K562 (cell line): ENCODE measurements at regions not wholly inside any gene's neighbourhood (a gene's known extent, or its start where the extent isn't known, plus 50 kb on each side); places are given as distances from the start of the nearest gene placed in this dataset.

Experiments
- ATAC-seq: fragments of 200-7000 bp; cut with Tn5 transposase; 3 replicates; pipeline ENCODE4 v1.9.1; 2020; ENCODE audit warnings: moderate library complexity
- BruUV-seq: library from RNA; stranded (reverse); fragments of 400-500 nt; replicated peaks from 2 replicates; lab custom pipeline; 2021; lab: Mats Ljungman, UMichigan
- CTCF ChIA-PET: fragments of 300-600 bp; formaldehyde crosslinking; extraction: SDS; loops from one replicate; lab custom pipeline; 2021; ENCODE audit warnings: low intra/inter-chr PET ratio; lab: Yijun Ruan, JAX
- POLR2A ChIA-PET: fragments of 300-600, 350-650 bp; sonication (Branson Sonifier 250); formaldehyde crosslinking; extraction: SDS; loops from one replicate; lab custom pipeline; 2021; ENCODE audit warnings: antibody characterized with exemption, inconsistent platforms; lab: Yijun Ruan, JAX
- DNase-seq, 4 experiments: peaks; one replicate each; pipeline versions ENCODE4 v3.0.0 to v3.0.0-alpha.2; 2011 to 2018; ENCODE audit warnings: low spot score in 3 of 4, mixed read lengths in 3 of 4; ENCODE audit errors: extremely low read depth in 1 of 4
- FAIRE-seq: peaks from 2 replicates; lab custom pipeline; 2011; peaks lifted over from hg19 to GRCh38; lab: Jason Lieb, UNC
- H2AFZ ChIP-seq: 2 replicates; pipeline ENCODE4 v1.6.0; 2011; ENCODE audit warnings: low read depth, low read length, control low read depth, inconsistent platforms
- H3K27ac ChIP-seq: fragments of 200-600 bp; 3 replicates; pipeline ENCODE4 v1.8.0; 2011; ENCODE audit warnings: low read depth, mild to moderate bottlenecking, control low read depth, inconsistent platforms, low read length, moderate library complexity, mixed read lengths; ENCODE audit errors: extremely low read depth
- H3K27me3 ChIP-seq, 2 experiments: fragments of 300-600 bp in 1 of 2; 2 replicates in 1 of 2; 3 replicates in 1 of 2; pipeline versions ENCODE4 v1.6.0 to v1.8.0; 2011; ENCODE audit warnings: inconsistent platforms in 2 of 2, low read length in 2 of 2, mild to moderate bottlenecking in 1 of 2, mixed read lengths in 1 of 2, moderate library complexity in 1 of 2; ENCODE audit not compliant: control insufficient read depth in 2 of 2, insufficient read depth in 2 of 2
- H3K36me3 ChIP-seq: fragments of 300-600 bp; 3 replicates; pipeline ENCODE4 v1.8.0; 2011; ENCODE audit warnings: mild to moderate bottlenecking, low read length, inconsistent platforms; ENCODE audit not compliant: control insufficient read depth, insufficient read depth
- H3K4me1 ChIP-seq, 2 experiments: fragments of 200-600 bp in 1 of 2; replicated peaks in 1 of 2; 2 replicates in 1 of 2; 3 replicates in 1 of 2; pipeline versions ENCODE4 v1.5.1 to v1.8.0; 2011; ENCODE audit warnings: inconsistent platforms in 2 of 2, low read length in 2 of 2, mild to moderate bottlenecking in 1 of 2, mixed read lengths in 1 of 2, moderate library complexity in 1 of 2; ENCODE audit not compliant: control insufficient read depth in 2 of 2, insufficient read depth in 2 of 2
- H3K4me2 ChIP-seq: 2 replicates; pipeline ENCODE4 v1.6.1; 2011; ENCODE audit warnings: low read length, control low read depth, inconsistent platforms, mixed read lengths; ENCODE audit not compliant: insufficient read depth
- H3K4me3 ChIP-seq: fragments of 200-600 bp; sonication (generic), shearing (Covaris generic); 2 replicates; pipeline ENCODE4 v1.5.1; 2016; ENCODE audit warnings: control low read depth, inconsistent platforms
- H3K79me2 ChIP-seq: fragments of 200-600 bp; 3 replicates; pipeline ENCODE4 v1.8.0; 2011; ENCODE audit warnings: low read length, inconsistent platforms; ENCODE audit not compliant: control insufficient read depth, insufficient read depth
- H3K9ac ChIP-seq, 2 experiments: 2 replicates each; pipeline versions ENCODE4 v1.6.0 to v1.6.1; 2011; ENCODE audit warnings: low read depth in 2 of 2, low read length in 2 of 2, control low read depth in 1 of 2, inconsistent platforms in 1 of 2, mild to moderate bottlenecking in 1 of 2, mixed read lengths in 1 of 2; ENCODE audit not compliant: insufficient read depth in 1 of 2
- H3K9me1 ChIP-seq: one replicate; pipeline ENCODE4 v1.6.0; 2011; ENCODE audit warnings: inconsistent platforms, mild to moderate bottlenecking, low read length, moderate library complexity; ENCODE audit not compliant: control insufficient read depth, insufficient read depth
- H3K9me3 ChIP-seq: replicated peaks from 2 replicates; pipeline ENCODE4 v1.5.1; 2011; ENCODE audit warnings: low read depth, low read length, inconsistent platforms; ENCODE audit not compliant: control insufficient read depth, insufficient read depth
- H4K20me1 ChIP-seq: replicated peaks from 2 replicates; pipeline ENCODE4 v1.6.1; 2011; ENCODE audit warnings: low read length, inconsistent platforms, mixed read lengths; ENCODE audit not compliant: control insufficient read depth, insufficient read depth
- CREB5 ChIP-seq: fragments of 250-450 bp; sonication (Bioruptor Pico); IDR thresholded peaks from 2 replicates; pipeline ENCODE4 v1.5.0; 2020; ENCODE audit warnings: mild to moderate bottlenecking
- EP300 ChIP-seq: IDR thresholded peaks from 2 replicates; pipeline ENCODE4 v1.6.1; 2012; ENCODE audit warnings: low read length, improper control_type of control experiment
- ETV1 ChIP-seq: fragments of 450-650 bp; conservative IDR thresholded peaks from 2 replicates; pipeline ENCODE4 v1.6.1; 2016; ENCODE audit warnings: missing genetic modification characterization, control low read depth, low read depth, missing compliant biosample characterization
- MNT ChIP-seq, 2 experiments: fragments of 450-650 bp; conservative IDR thresholded peaks; 2 replicates each; pipeline ENCODE4 v1.6.1; 2017; ENCODE audit warnings: mild to moderate bottlenecking in 2 of 2, moderate library complexity in 2 of 2
- NCOA2 ChIP-seq, 2 experiments: fragments of 450-650 bp; IDR thresholded peaks; 2 replicates each; pipeline ENCODE4 v1.6.1; 2018; ENCODE audit warnings: mild to moderate bottlenecking in 2 of 2, moderate library complexity in 1 of 2; ENCODE audit not compliant: partially characterized antibody in 2 of 2
- RERE ChIP-seq: sonication (generic); formaldehyde crosslinking; IDR thresholded peaks from 2 replicates; pipeline ENCODE4 v1.8.0; 2023; ENCODE audit warnings: missing genetic modification reagents, mild to moderate bottlenecking, borderline replicate concordance
- TBL1XR1 ChIP-seq, 2 experiments: IDR thresholded peaks; 2 replicates each; pipeline ENCODE4 v1.6.1; 2012; ENCODE audit warnings: improper control_type of control experiment in 2 of 2, low read length in 2 of 2, mild to moderate bottlenecking in 1 of 2
- USF1 ChIP-seq: sonication (generic); formaldehyde crosslinking; IDR thresholded peaks from 2 replicates; pipeline ENCODE4 v1.9.0; 2022; ENCODE audit warnings: mild to moderate bottlenecking, missing genetic modification reagents
- ZBED1 ChIP-seq: IDR thresholded peaks from 2 replicates; pipeline ENCODE4 v1.6.1; 2014
- WGBS: fragments of 100-300 bp; shearing (Covaris generic); methylation state at CpG from one replicate; pipeline ENCODE4 v1.1.6; 2016; ENCODE audit warnings: low coverage, mixed read lengths; ENCODE audit not compliant: insufficient coverage; ENCODE audit errors: missing lambda C conversion rate; 5-methylcytosine and 5-hydroxymethylcytosine counted together
- in situ Hi-C: fragments of 300-500 bp; cut with MboI; formaldehyde crosslinking; loops from 4 replicates; pipeline ENCODE4 v1.15.0; 2018; ENCODE audit warnings: inconsistent platforms, mixed read lengths
- intact Hi-C: fragments of 100-400 bp; cut with micrococcal nuclease; formaldehyde crosslinking; loops from 2 replicates; pipeline ENCODE4 v1.14.2; 2022

GRCh38 chr5:36373527-36374086 is 71.9 kb upstream of the RANBP3L start (continued):
- TF ChIP-seq MNT (conservative IDR thresholded peaks at IDR 0.05) = peak in 1 of 2 experiments; percentile 43; a peak in 1 of 4 replicates
- peak; percentile 68; the same call in 1 of the 2 replicates for TF ChIP-seq ETV1 (tag)

GRCh38 chr5:36374266-36374862 is 72.7 kb upstream of the RANBP3L start:
- H3K4me3 ChIP-seq = no peak overlapping the region
- ATAC-seq (no peak), FAIRE-seq (no peak), DNase-seq (no peak)
- no peaks in the 10 kb centered on the region for H3K9me3 ChIP-seq
- H3K9ac ChIP-seq = no peak overlapping the region
- peaks cover 3 to 6% of the 10 kb centered on the region in 2 experiments; a peak in 2 of 5 replicates for H3K27me3 ChIP-seq
- H3K36me3 ChIP-seq = no peaks in the 10 kb centered on the region
- CTCF ChIA-PET = no interaction called here
- H3K4me2 ChIP-seq = no peak overlapping the region
- no peaks in the 10 kb centered on the region for H4K20me1 ChIP-seq
- intact Hi-C loops = no loop called here
- POLR2A ChIA-PET = interaction anchor here (0.7 kb wide), 1 partner anchor 10 kb away, joined by 3 read pairs; no protein-coding TSS in a partner anchor
- WGBS = 18% methylated on average over 3 of the region's 3 CpGs
- no peaks in the 10 kb centered on the region for H3K79me2 ChIP-seq
- H3K27ac ChIP-seq = no peak overlapping the region
- in situ Hi-C loops = no loop called here
- H2AFZ ChIP-seq = no peak overlapping the region
- H3K9me1 ChIP-seq = no peaks in the 10 kb centered on the region
- no peaks in the 10 kb centered on the region for H3K4me1 ChIP-seq
- BruUV-seq = no TSS peak
- no peak for TF ChIP-seq NCOA2 (IDR thresholded peaks at IDR 0.05; ENCODE audit: partially characterized antibody in 2 of 2)
- TF ChIP-seq RERE (CRISPR knock-in tag) = no peak
- no peak for TF ChIP-seq CREB5 (CRISPR knock-in tag)
- no peak for TF ChIP-seq TBL1XR1 (IDR thresholded peaks at IDR 0.05; ENCODE audit: low read length in 2 of 2)
- TF ChIP-seq USF1 (CRISPR knock-in tag) = no peak
- no peak for TF ChIP-seq ZBED1
- no peak for TF ChIP-seq EP300
